ENCODE measurements at regions not wholly inside any gene's neighbourhood (a gene's known extent, or its start where the extent isn't known, plus 50 kb on each side); places are given as distances from the start of the nearest gene placed in this dataset.

GRCh38 chr1:215402147-215402546 lies 165.0 kb upstream of the KCTD3 start:
- intact Hi-C loops (cut with micrococcal nuclease): no loop called here
- no peak for ATAC-seq
- H3K27ac ChIP-seq (ENCODE audit: low read length): no peak overlapping the region
- DNase-seq: no peak
- ChIA-PET CTCF (no interaction called here), POLR2A (ENCODE audit: unreplicated experiment) (no interaction called here)
- no peaks in the 10 kb centered on the region for H3K79me2 ChIP-seq (ENCODE audit: low read length)
- no peaks in the 10 kb centered on the region for H3K4me1 ChIP-seq (ENCODE audit: insufficient read depth, low read length)
- no peaks in the 10 kb centered on the region for H3F3A ChIP-seq (ENCODE audit: low read length, unreplicated experiment)
- H3K36me3 ChIP-seq (ENCODE audit: low read depth, low read length): no peaks in the 10 kb centered on the region
- H3K4me3 ChIP-seq (ENCODE audit: low read length): no peak overlapping the region
- H3K9ac ChIP-seq (ENCODE audit: low read length): no peak overlapping the region
- TF ChIP-seq, protein P1, sequence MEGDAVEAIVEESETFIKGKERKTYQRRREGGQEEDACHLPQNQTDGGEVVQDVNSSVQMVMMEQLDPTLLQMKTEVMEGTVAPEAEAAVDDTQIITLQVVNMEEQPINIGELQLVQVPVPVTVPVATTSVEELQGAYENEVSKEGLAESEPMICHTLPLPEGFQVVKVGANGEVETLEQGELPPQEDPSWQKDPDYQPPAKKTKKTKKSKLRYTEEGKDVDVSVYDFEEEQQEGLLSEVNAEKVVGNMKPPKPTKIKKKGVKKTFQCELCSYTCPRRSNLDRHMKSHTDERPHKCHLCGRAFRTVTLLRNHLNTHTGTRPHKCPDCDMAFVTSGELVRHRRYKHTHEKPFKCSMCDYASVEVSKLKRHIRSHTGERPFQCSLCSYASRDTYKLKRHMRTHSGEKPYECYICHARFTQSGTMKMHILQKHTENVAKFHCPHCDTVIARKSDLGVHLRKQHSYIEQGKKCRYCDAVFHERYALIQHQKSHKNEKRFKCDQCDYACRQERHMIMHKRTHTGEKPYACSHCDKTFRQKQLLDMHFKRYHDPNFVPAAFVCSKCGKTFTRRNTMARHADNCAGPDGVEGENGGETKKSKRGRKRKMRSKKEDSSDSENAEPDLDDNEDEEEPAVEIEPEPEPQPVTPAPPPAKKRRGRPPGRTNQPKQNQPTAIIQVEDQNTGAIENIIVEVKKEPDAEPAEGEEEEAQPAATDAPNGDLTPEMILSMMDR (conservative IDR thresholded peaks at IDR 0.05; ENCODE audit: low read depth, low read length): no peak
- TF ChIP-seq EZH2phosphoT487 (IDR thresholded peaks at IDR 0.05; ENCODE audit: borderline replicate concordance, low read length) (no peak), EZH2 (IDR thresholded peaks at IDR 0.05; ENCODE audit: low read length, unreplicated experiment) (no peak)
- no TSS peak for BruUV-seq (replicated peaks)
- no peak overlapping the region for H2AFZ ChIP-seq (ENCODE audit: low read length)
- no peaks in the 10 kb centered on the region for H3K9me2 ChIP-seq (replicated peaks; ENCODE audit: low read length)
- no peaks in the 10 kb centered on the region for H3K27me3 ChIP-seq (ENCODE audit: low read length)
- no peak overlapping the region for H3K4me2 ChIP-seq (ENCODE audit: low read length)
- H4K20me1 ChIP-seq (ENCODE audit: low read length): no peaks in the 10 kb centered on the region
- no peaks in the 10 kb centered on the region for H3K9me3 ChIP-seq (ENCODE audit: low read length)

DNA sequence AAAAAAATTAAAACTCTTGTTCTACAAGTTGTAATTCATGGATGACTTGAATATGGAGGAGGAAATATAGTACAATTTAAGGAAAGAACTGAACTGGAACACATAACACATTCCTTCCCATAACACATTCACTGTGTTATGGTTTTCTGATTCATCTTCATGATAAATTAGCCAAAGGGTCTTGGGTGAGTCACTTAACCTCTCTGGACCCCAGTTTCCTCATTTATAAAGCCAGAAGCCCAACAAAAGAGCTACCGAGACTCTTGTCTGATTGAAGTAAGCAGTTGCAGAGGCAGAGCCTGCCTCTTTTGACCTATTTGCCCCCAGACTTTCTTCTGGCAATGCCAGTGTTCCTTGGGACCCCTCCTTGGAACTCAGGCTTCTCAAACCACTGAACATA lies 161.9 kb upstream of the KCTD3 start:
- Histone ChIP-seq H3F3A (ENCODE audit: low read length, unreplicated experiment) (no peaks in the 10 kb centered on the region), H3K9me2 (replicated peaks; ENCODE audit: low read length) (no peaks in the 10 kb centered on the region), H4K20me1 (ENCODE audit: low read length) (no peaks in the 10 kb centered on the region), H2AFZ (ENCODE audit: low read length) (no peak overlapping the region), H3K4me3 (ENCODE audit: low read length) (no peak overlapping the region), H3K79me2 (ENCODE audit: low read length) (no peaks in the 10 kb centered on the region), H3K36me3 (ENCODE audit: low read depth, low read length) (no peaks in the 10 kb centered on the region), H3K9ac (ENCODE audit: low read length) (no peak overlapping the region), H3K4me2 (ENCODE audit: low read length) (no peak overlapping the region), H3K4me1 (ENCODE audit: insufficient read depth, low read length) (peaks cover 11% of the 10 kb centered on the region), H3K27ac (ENCODE audit: low read length) (no peak overlapping the region), H3K9me3 (ENCODE audit: low read length) (no peaks in the 10 kb centered on the region), H3K27me3 (ENCODE audit: low read length) (no peaks in the 10 kb centered on the region)
- POLR2A ChIA-PET (ENCODE audit: unreplicated experiment): no interaction called here
- CTCF ChIA-PET: no interaction called here
- intact Hi-C loops (cut with micrococcal nuclease): no loop called here
- peak; percentile 32 for DNase-seq
- BruUV-seq (replicated peaks): no TSS peak
- no peak for TF ChIP-seq EZH2phosphoT487 (IDR thresholded peaks at IDR 0.05; ENCODE audit: borderline replicate concordance, low read length)
- no peak for TF ChIP-seq EZH2 (IDR thresholded peaks at IDR 0.05; ENCODE audit: low read length, unreplicated experiment)
- TF ChIP-seq, protein P1 (conservative IDR thresholded peaks at IDR 0.05; ENCODE audit: low read depth, low read length): no peak
- ATAC-seq: no peak

DNA sequence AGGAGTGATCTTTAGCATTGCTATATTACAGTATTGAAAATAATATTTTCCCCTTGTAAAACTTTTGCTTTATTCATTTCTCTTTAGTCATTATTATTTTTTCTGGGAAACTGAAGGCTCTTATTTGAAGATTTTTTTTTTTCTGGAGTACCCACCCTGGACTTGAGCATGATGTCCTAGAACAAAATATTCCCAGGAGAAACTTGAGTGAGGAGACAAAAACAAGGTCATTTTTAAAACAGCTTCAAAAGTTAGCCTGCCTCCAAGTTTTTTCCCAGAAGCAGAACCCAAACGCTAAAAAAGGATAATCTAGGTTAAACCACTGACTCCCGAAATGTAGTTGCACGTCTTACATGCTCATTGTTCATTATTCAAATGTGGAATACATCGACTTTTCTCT lies 160.2 kb upstream of the KCTD3 start:
- CTCF ChIA-PET: no interaction called here
- Histone ChIP-seq H4K20me1 (ENCODE audit: low read length) (no peaks in the 10 kb centered on the region), H3K4me1 (ENCODE audit: insufficient read depth, low read length) (peaks cover 11% of the 10 kb centered on the region), H3K27ac (ENCODE audit: low read length) (no peak overlapping the region), H2AFZ (ENCODE audit: low read length) (no peak overlapping the region), H3K9ac (ENCODE audit: low read length) (no peak overlapping the region), H3F3A (ENCODE audit: low read length, unreplicated experiment) (no peaks in the 10 kb centered on the region), H3K36me3 (ENCODE audit: low read depth, low read length) (no peaks in the 10 kb centered on the region), H3K9me3 (ENCODE audit: low read length) (no peaks in the 10 kb centered on the region), H3K9me2 (replicated peaks; ENCODE audit: low read length) (no peaks in the 10 kb centered on the region), H3K27me3 (ENCODE audit: low read length) (no peaks in the 10 kb centered on the region), H3K79me2 (ENCODE audit: low read length) (no peaks in the 10 kb centered on the region), H3K4me2 (ENCODE audit: low read length) (no peak overlapping the region), H3K4me3 (ENCODE audit: low read length) (no peak overlapping the region)
- BruUV-seq (replicated peaks): no TSS peak
- POLR2A ChIA-PET (ENCODE audit: unreplicated experiment): no interaction called here
- intact Hi-C loops (cut with micrococcal nuclease): no loop called here
- DNase-seq: no peak
- TF ChIP-seq EZH2 (IDR thresholded peaks at IDR 0.05; ENCODE audit: low read length, unreplicated experiment): no peak
- TF ChIP-seq EZH2phosphoT487 (IDR thresholded peaks at IDR 0.05; ENCODE audit: borderline replicate concordance, low read length): no peak
- TF ChIP-seq, protein P1 (conservative IDR thresholded peaks at IDR 0.05; ENCODE audit: low read depth, low read length): no peak
- ATAC-seq: no peak

Measured in PC-3 (cell line).